ENCODE measurements at regions not wholly inside any gene's neighbourhood (a gene's known extent, or its start where the extent isn't known, plus 50 kb on each side); places are given as distances from the start of the nearest gene placed in this dataset.

GRCh38 chr2:216916956-216917650 is 57.2 kb upstream of the TNP1 start:
- H3K36me3 ChIP-seq (ENCODE audit: control insufficient read depth, insufficient read depth, low read length), result no peaks in the 10 kb centered on the region
- H3K27me3 ChIP-seq (ENCODE audit: control insufficient read depth, insufficient read depth, low read length), result no peaks in the 10 kb centered on the region
- ChIA-PET CTCF (no interaction called here), POLR2A (no interaction called here)
- no peak for TF ChIP-seq POLR2AphosphoS5 (IDR thresholded peaks at IDR 0.05; ENCODE audit: low read depth, low read length)
- no peak for TF ChIP-seq SIN3A (IDR thresholded peaks at IDR 0.05; ENCODE audit: borderline replicate concordance, insufficient read depth, low read depth, low read length)
- TF ChIP-seq, protein P1, sequence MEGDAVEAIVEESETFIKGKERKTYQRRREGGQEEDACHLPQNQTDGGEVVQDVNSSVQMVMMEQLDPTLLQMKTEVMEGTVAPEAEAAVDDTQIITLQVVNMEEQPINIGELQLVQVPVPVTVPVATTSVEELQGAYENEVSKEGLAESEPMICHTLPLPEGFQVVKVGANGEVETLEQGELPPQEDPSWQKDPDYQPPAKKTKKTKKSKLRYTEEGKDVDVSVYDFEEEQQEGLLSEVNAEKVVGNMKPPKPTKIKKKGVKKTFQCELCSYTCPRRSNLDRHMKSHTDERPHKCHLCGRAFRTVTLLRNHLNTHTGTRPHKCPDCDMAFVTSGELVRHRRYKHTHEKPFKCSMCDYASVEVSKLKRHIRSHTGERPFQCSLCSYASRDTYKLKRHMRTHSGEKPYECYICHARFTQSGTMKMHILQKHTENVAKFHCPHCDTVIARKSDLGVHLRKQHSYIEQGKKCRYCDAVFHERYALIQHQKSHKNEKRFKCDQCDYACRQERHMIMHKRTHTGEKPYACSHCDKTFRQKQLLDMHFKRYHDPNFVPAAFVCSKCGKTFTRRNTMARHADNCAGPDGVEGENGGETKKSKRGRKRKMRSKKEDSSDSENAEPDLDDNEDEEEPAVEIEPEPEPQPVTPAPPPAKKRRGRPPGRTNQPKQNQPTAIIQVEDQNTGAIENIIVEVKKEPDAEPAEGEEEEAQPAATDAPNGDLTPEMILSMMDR (IDR thresholded peaks at IDR 0.05), result no peak
- TF ChIP-seq TCF7L2 (IDR thresholded peaks at IDR 0.05; ENCODE audit: low read depth, low read length), result no peak
- TF ChIP-seq, protein P2, sequence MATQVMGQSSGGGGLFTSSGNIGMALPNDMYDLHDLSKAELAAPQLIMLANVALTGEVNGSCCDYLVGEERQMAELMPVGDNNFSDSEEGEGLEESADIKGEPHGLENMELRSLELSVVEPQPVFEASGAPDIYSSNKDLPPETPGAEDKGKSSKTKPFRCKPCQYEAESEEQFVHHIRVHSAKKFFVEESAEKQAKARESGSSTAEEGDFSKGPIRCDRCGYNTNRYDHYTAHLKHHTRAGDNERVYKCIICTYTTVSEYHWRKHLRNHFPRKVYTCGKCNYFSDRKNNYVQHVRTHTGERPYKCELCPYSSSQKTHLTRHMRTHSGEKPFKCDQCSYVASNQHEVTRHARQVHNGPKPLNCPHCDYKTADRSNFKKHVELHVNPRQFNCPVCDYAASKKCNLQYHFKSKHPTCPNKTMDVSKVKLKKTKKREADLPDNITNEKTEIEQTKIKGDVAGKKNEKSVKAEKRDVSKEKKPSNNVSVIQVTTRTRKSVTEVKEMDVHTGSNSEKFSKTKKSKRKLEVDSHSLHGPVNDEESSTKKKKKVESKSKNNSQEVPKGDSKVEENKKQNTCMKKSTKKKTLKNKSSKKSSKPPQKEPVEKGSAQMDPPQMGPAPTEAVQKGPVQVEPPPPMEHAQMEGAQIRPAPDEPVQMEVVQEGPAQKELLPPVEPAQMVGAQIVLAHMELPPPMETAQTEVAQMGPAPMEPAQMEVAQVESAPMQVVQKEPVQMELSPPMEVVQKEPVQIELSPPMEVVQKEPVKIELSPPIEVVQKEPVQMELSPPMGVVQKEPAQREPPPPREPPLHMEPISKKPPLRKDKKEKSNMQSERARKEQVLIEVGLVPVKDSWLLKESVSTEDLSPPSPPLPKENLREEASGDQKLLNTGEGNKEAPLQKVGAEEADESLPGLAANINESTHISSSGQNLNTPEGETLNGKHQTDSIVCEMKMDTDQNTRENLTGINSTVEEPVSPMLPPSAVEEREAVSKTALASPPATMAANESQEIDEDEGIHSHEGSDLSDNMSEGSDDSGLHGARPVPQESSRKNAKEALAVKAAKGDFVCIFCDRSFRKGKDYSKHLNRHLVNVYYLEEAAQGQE (IDR thresholded peaks at IDR 0.05; ENCODE audit: insufficient read depth in 1 of 2, low read depth in 2 of 2, low read length in 1 of 2), result no peak
- DNase-seq (ENCODE audit: low read depth, low spot score) (no peak), ATAC-seq (no peak)
- no peaks in the 10 kb centered on the region for H3K9me3 ChIP-seq (ENCODE audit: control insufficient read depth, insufficient read depth, low read depth, low read length)
- no TSS peak for BruUV-seq (replicated peaks)
- H3K27ac ChIP-seq (ENCODE audit: low read length), result no peak overlapping the region
- H3K4me1 ChIP-seq (ENCODE audit: control insufficient read depth, insufficient read depth, low read length), result no peaks in the 10 kb centered on the region
- H3K4me3 ChIP-seq (ENCODE audit: low read depth in 2 of 2, low read length in 2 of 2), result no peak overlapping the region
- intact Hi-C loops (cut with micrococcal nuclease; ENCODE audit: unreplicated experiment), result no loop called here
- in situ Hi-C loops (cut with HindIII; ENCODE audit: low pct_unique_long_range_greater_than_20kb, low sequenced_read_pairs), result no loop called here

DNA sequence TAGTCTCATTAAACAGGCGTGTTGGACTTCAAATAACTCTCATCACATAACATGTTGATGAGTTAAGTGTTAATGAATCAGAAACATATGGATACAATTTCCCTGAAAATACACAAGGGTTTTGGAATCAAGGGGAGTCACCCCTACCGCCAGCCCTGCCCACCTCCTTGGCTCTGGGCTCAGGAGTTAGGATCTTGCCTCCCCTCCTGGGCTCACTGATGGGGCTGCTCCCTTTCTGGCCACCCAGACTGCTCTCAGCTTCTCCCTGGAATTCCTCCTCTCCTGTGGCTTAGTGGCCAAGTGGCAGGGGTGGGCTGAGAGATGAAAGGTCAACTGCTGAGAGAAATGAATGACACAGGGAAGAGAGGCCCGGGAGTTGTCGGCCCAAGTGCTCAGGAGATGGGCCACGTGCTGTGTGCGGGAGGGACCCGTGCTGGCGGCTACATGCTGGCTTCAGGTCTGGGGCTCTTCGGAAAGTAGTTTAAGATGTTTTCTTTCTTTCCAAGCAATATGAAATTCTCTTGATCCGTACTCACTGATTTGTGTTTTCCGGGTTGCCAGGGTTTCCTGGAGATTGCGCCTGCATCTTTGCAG is 55.8 kb upstream of the TNP1 start:
- Histone ChIP-seq H3K4me3 (ENCODE audit: low read depth in 2 of 2, low read length in 2 of 2) (no peak overlapping the region), H3K27me3 (ENCODE audit: control insufficient read depth, insufficient read depth, low read length) (no peaks in the 10 kb centered on the region), H3K27ac (ENCODE audit: low read length) (no peak overlapping the region), H3K36me3 (ENCODE audit: control insufficient read depth, insufficient read depth, low read length) (no peaks in the 10 kb centered on the region), H3K9me3 (ENCODE audit: control insufficient read depth, insufficient read depth, low read depth, low read length) (no peaks in the 10 kb centered on the region), H3K4me1 (ENCODE audit: control insufficient read depth, insufficient read depth, low read length) (no peaks in the 10 kb centered on the region)
- DNase-seq (ENCODE audit: low read depth, low spot score) (no peak), ATAC-seq (no peak)
- intact Hi-C loops (cut with micrococcal nuclease; ENCODE audit: unreplicated experiment), result no loop called here
- no TSS peak for BruUV-seq (replicated peaks)
- ChIA-PET CTCF (no interaction called here), POLR2A (no interaction called here)
- in situ Hi-C loops (cut with HindIII; ENCODE audit: low pct_unique_long_range_greater_than_20kb, low sequenced_read_pairs), result no loop called here
- TF ChIP-seq POLR2AphosphoS5 (IDR thresholded peaks at IDR 0.05; ENCODE audit: low read depth, low read length) (no peak), TCF7L2 (IDR thresholded peaks at IDR 0.05; ENCODE audit: low read depth, low read length) (no peak), SIN3A (IDR thresholded peaks at IDR 0.05; ENCODE audit: borderline replicate concordance, insufficient read depth, low read depth, low read length) (no peak)
- TF ChIP-seq, protein P2 (IDR thresholded peaks at IDR 0.05; ENCODE audit: insufficient read depth in 1 of 2, low read depth in 2 of 2, low read length in 1 of 2), result no peak
- TF ChIP-seq, protein P1 (IDR thresholded peaks at IDR 0.05), result no peak

All from Panc1 (cell line).